ENCODE measurements at regions not wholly inside any gene's neighbourhood (a gene's known extent, or its start where the extent isn't known, plus 50 kb on each side); places are given as distances from the start of the nearest gene placed in this dataset.

GRCh38 chr12:125417446-125417845 is 352.2 kb downstream of the AACS start:
- Histone ChIP-seq H3K14ac (ENCODE audit: insufficient read length) (no peak overlapping the region), H2AK5ac (ENCODE audit: low read depth, low read length) (no peak overlapping the region), H3K9me3 (ENCODE audit: insufficient read depth in 2 of 2, low read depth in 1 of 2, low read length in 1 of 2) (peaks cover 3 to 5% of the 10 kb centered on the region in 2 experiments; a peak in 1 of 4 replicates), H2BK15ac (ENCODE audit: low read length) (no peak overlapping the region), H3K79me1 (ENCODE audit: low read depth, low read length) (peaks cover 4% of the 10 kb centered on the region; the same call in 1 of the 2 replicates), H2BK120ac (replicated peaks; ENCODE audit: low read depth, low read length) (no peak overlapping the region), H3K79me2 (ENCODE audit: control insufficient read depth in 1 of 2, insufficient read depth in 2 of 2, low read length in 2 of 2) (no peaks in the 10 kb centered on the region), H3K9ac (replicated peaks in 1 of 4; ENCODE audit: extremely low read depth in 1 of 4, low read depth in 3 of 4, low read length in 3 of 4) (no peak overlapping the region), H3K4me1 (replicated peaks in 1 of 4; ENCODE audit: control insufficient read depth in 3 of 4, insufficient read depth in 4 of 4, low read length in 3 of 4) (no peaks in the 10 kb centered on the region; a peak in 1 of 7 replicates), H3K36me3 (ENCODE audit: control insufficient read depth in 2 of 4, insufficient read depth in 4 of 4, low read length in 3 of 4) (peaks cover 0 to 8% (median 0%) of the 10 kb centered on the region in 4 experiments; a peak in 2 of 8 replicates), H2BK5ac (ENCODE audit: low read depth, low read length) (no peak overlapping the region), H3K23ac (ENCODE audit: insufficient read length) (no peak overlapping the region), H3K18ac (ENCODE audit: extremely low read depth, low read length) (no peak overlapping the region), H4K20me1 (replicated peaks in 1 of 2; ENCODE audit: control insufficient read depth in 1 of 2, insufficient read depth in 2 of 2, low read length in 2 of 2) (no peaks in the 10 kb centered on the region), H2AFZ (ENCODE audit: low read length) (no peak overlapping the region), H3K56ac (replicated peaks; ENCODE audit: insufficient read length, low read depth, low read length) (no peak overlapping the region), H3K27me3 (replicated peaks in 1 of 4; ENCODE audit: control insufficient read depth in 3 of 4, extremely low read depth in 1 of 4, insufficient read depth in 3 of 4, low read length in 3 of 4) (no peaks in the 10 kb centered on the region), H2BK12ac (ENCODE audit: low read depth, low read length) (no peak overlapping the region), H3K27ac (ENCODE audit: low read depth, low read length) (no peak overlapping the region), H4K91ac (replicated peaks; ENCODE audit: insufficient read length, low read length) (no peak overlapping the region), H3K4me3 (ENCODE audit: extremely low read depth in 1 of 4, insufficient read depth in 2 of 4, low read depth in 3 of 4, low read length in 4 of 4) (no peak overlapping the region), H2BK20ac (ENCODE audit: low read length) (no peak overlapping the region), H4K8ac (ENCODE audit: extremely low read depth, insufficient read depth, low read length) (no peak overlapping the region), H3K4me2 (ENCODE audit: insufficient read depth in 1 of 2, low read depth in 2 of 2, low read length in 2 of 2) (no peak overlapping the region), H3K4ac (replicated peaks; ENCODE audit: insufficient read length, low read depth, low read length) (no peak overlapping the region), H4K5ac (ENCODE audit: insufficient read length, low read depth, low read length) (no peak overlapping the region), H3K23me2 (ENCODE audit: low read depth, low read length) (no peaks in the 10 kb centered on the region)
- FAIRE-seq: no peak
- CTCF ChIA-PET (ENCODE audit: partially characterized antibody): interaction anchor here (2.0 kb wide), 1 partner anchor 14 kb away, joined by 6 read pairs; no protein-coding TSS in a partner anchor
- DNase-seq (ENCODE audit: low read depth in 1 of 2, low spot score in 2 of 2): no peak
- POLR2A ChIA-PET (ENCODE audit: partially characterized antibody): no interaction called here
- WGBS, 2 experiments (ENCODE audit: extremely low coverage in 1 of 2, insufficient coverage in 1 of 2, insufficient read length in 1 of 2, insufficient replicate concordance in 2 of 2, low coverage in 1 of 2, low lambda C conversion rate in 2 of 2, missing lambda C conversion rate in 1 of 2): 84% methylated on average over 3 of the region's 3 CpGs; no CpG with 5 or more reads in 1 of the 2 experiments
- no peak for TF ChIP-seq SAP30 (IDR thresholded peaks at IDR 0.05; ENCODE audit: insufficient read depth, insufficient replicate concordance, low read length)
- TF ChIP-seq EGR1 (IDR thresholded peaks at IDR 0.05; ENCODE audit: borderline replicate concordance, low read depth, low read length): no peak
- no peak for TF ChIP-seq TBP (IDR thresholded peaks at IDR 0.05; ENCODE audit: low read depth, low read length)
- TF ChIP-seq RBBP5 (IDR thresholded peaks at IDR 0.05; ENCODE audit: borderline replicate concordance, low read depth, low read length): no peak
